NCI-H2196 treated with DMSO at 0.1 percent for 48 hours (cell line): ENCODE measurements at regions not wholly inside any gene's neighbourhood (a gene's known extent, or its start where the extent isn't known, plus 50 kb on each side); places are given as distances from the start of the nearest gene placed in this dataset.
"Not testable (repeated sequence)": the region's sequence is repeated elsewhere in the genome, so short reads cannot be mapped to it uniquely, and the experiment has no call there.

ENCODE experiments used
- DNase-seq: peaks from one replicate; lab custom pipeline; 2025; ENCODE audit not compliant: unreplicated experiment; lab: John Stamatoyannopoulos, UW

- DNase-seq, result no peak
Measured at GRCh38 chr5:104891596-104891995, 1329.0 kb upstream of the NUDT12 start.

GRCh38 chr5:104890767-104891166 is 1328.2 kb upstream of the NUDT12 start:
- DNase-seq, result no peak

GRCh38 chr5:104859437-104859836 is 1296.8 kb upstream of the NUDT12 start:
- no peak for DNase-seq

GRCh38 chr5:104852099-104852498 is 1289.5 kb upstream of the NUDT12 start:
- DNase-seq, result not testable (repeated sequence)

GRCh38 chr5:104845541-104845940 is 1283.0 kb upstream of the NUDT12 start:
- DNase-seq, result no peak

- DNase-seq, result no peak
Measured at GRCh38 chr5:104843822-104844221, 1281.2 kb upstream of the NUDT12 start.

GRCh38 chr5:104840284-104840683 is 1277.7 kb upstream of the NUDT12 start:
- DNase-seq, result no peak

- DNase-seq, result not testable (repeated sequence)
Measured at GRCh38 chr5:104831515-104831914, 1268.9 kb upstream of the NUDT12 start.

GRCh38 chr5:104821606-104822005 is 1259.0 kb upstream of the NUDT12 start:
- DNase-seq, result no peak

GRCh38 chr5:104817127-104817526 is 1254.5 kb upstream of the NUDT12 start:
- DNase-seq, result no peak

- DNase-seq, result no peak
Measured at GRCh38 chr5:104815212-104815611, 1252.6 kb upstream of the NUDT12 start.

GRCh38 chr5:104800440-104801048 is 1238.0 kb upstream of the NUDT12 start:
- no peak for DNase-seq

- DNase-seq, result no peak
Measured at GRCh38 chr5:104793755-104794080, 1231.1 kb upstream of the NUDT12 start.

- no peak for DNase-seq
Measured at GRCh38 chr5:104793031-104793754, 1230.6 kb upstream of the NUDT12 start.

- DNase-seq, result no peak
Measured at GRCh38 chr5:104789366-104789765, 1226.8 kb upstream of the NUDT12 start.

- no peak for DNase-seq
Measured at GRCh38 chr5:104785097-104785496, 1222.5 kb upstream of the NUDT12 start.

GRCh38 chr5:104774372-104774771 is 1211.8 kb upstream of the NUDT12 start:
- no peak for DNase-seq

GRCh38 chr5:104764197-104764596 is 1201.6 kb upstream of the NUDT12 start:
- DNase-seq, result no peak

- DNase-seq, result no peak
Measured at GRCh38 chr5:104763216-104763615, 1200.6 kb upstream of the NUDT12 start.

- no peak for DNase-seq
Measured at GRCh38 chr5:104757915-104758314, 1195.3 kb upstream of the NUDT12 start.

GRCh38 chr5:104755806-104756205 is 1193.2 kb upstream of the NUDT12 start:
- no peak for DNase-seq

GRCh38 chr5:104754311-104754995 is 1191.9 kb upstream of the NUDT12 start:
- no peak for DNase-seq
